ENCODE measurements at regions not wholly inside any gene's neighbourhood (a gene's known extent, or its start where the extent isn't known, plus 50 kb on each side); places are given as distances from the start of the nearest gene placed in this dataset.

GRCh38 chr2:150903055-150903454, 358.6 kb downstream of the RBM43 start:
- no peak for DNase-seq (ENCODE audit: low read depth in 2 of 2)

- no peak for DNase-seq (ENCODE audit: low read depth in 2 of 2)
These were observed 360.8 kb downstream of the RBM43 start for GRCh38 chr2:150900913-150901312.

- DNase-seq (ENCODE audit: low read depth in 2 of 2): no peak
These were observed 365.7 kb downstream of the RBM43 start for GRCh38 chr2:150895968-150896367.

GRCh38 chr2:150889141-150889540, 372.5 kb downstream of the RBM43 start:
- no peak for DNase-seq (ENCODE audit: low read depth in 2 of 2)

- no peak for DNase-seq (ENCODE audit: low read depth in 2 of 2)
These were observed 373.3 kb downstream of the RBM43 start for GRCh38 chr2:150888337-150888736.

GRCh38 chr2:150887926-150888325, 373.7 kb downstream of the RBM43 start:
- DNase-seq (ENCODE audit: low read depth in 2 of 2): no peak

GRCh38 chr2:150885774-150886386, 375.8 kb downstream of the RBM43 start:
- no peak for DNase-seq (ENCODE audit: low read depth in 2 of 2)

GRCh38 chr2:150885236-150885635, 376.4 kb downstream of the RBM43 start:
- no peak for DNase-seq (ENCODE audit: low read depth in 2 of 2)

- DNase-seq (ENCODE audit: low read depth in 2 of 2): no peak
These were observed 378.1 kb downstream of the RBM43 start for GRCh38 chr2:150883613-150883895.

- DNase-seq (ENCODE audit: low read depth in 2 of 2): no peak
These were observed 378.7 kb downstream of the RBM43 start for GRCh38 chr2:150882751-150883612.

- DNase-seq (ENCODE audit: low read depth in 2 of 2): no peak
These were observed 380.7 kb downstream of the RBM43 start for GRCh38 chr2:150880986-150881385.

GRCh38 chr2:150878356-150878755, 383.3 kb downstream of the RBM43 start:
- DNase-seq (ENCODE audit: low read depth in 2 of 2): no peak

GRCh38 chr2:150876251-150876950, 385.3 kb downstream of the RBM43 start:
- DNase-seq (ENCODE audit: low read depth in 2 of 2): no peak

GRCh38 chr2:150873396-150873772, 385.9 kb upstream of the RND3 start:
- no peak for DNase-seq (ENCODE audit: low read depth in 2 of 2)

- no peak for DNase-seq (ENCODE audit: low read depth in 2 of 2)
These were observed 385.4 kb upstream of the RND3 start for GRCh38 chr2:150872756-150873395.

- no peak for DNase-seq (ENCODE audit: low read depth in 2 of 2)
These were observed 379.0 kb upstream of the RND3 start for GRCh38 chr2:150866431-150866830.

- DNase-seq (ENCODE audit: low read depth in 2 of 2): no peak
These were observed 376.2 kb upstream of the RND3 start for GRCh38 chr2:150863691-150864090.

GRCh38 chr2:150860301-150860700, 372.8 kb upstream of the RND3 start:
- DNase-seq (ENCODE audit: low read depth in 2 of 2): no peak

GRCh38 chr2:150859877-150860276, 372.4 kb upstream of the RND3 start:
- DNase-seq (ENCODE audit: low read depth in 2 of 2): no peak

- no peak for DNase-seq (ENCODE audit: low read depth in 2 of 2)
These were observed 371.7 kb upstream of the RND3 start for GRCh38 chr2:150859162-150859561.

GRCh38 chr2:150858382-150858781, 370.9 kb upstream of the RND3 start:
- DNase-seq (ENCODE audit: low read depth in 2 of 2): no peak

GRCh38 chr2:150856596-150857281, 369.3 kb upstream of the RND3 start:
- no peak for DNase-seq (ENCODE audit: low read depth in 2 of 2)
